ENCODE measurements at regions not wholly inside any gene's neighbourhood (a gene's known extent, or its start where the extent isn't known, plus 50 kb on each side); places are given as distances from the start of the nearest gene placed in this dataset.

DNA sequence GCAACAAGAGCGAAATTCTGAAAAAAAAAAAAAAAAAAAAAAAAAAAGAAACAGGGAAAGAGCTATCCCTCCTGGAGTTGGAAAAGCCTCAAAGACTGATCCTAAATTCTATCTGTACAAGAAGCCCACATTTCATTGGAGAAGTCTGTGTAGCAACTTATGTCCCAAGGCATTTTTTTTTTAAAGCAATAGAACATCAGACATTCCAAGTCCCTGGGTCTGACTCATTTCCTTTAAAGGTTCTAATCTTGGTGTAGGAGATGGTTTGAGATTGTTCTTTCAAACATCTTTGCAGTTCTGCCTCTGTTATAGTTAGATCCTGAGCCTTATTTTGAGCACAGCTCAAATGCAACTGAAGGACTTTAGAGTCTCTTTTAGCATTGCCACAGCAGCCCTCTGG, 706.5 kb upstream of the MIR17HG start:
- ChIA-PET CTCF (no interaction called here), POLR2A (no interaction called here)
- H3K27ac ChIP-seq (ENCODE audit: extremely low read depth, low read depth, low read length): no peak overlapping the region
- no peaks in the 10 kb centered on the region for H3K36me3 ChIP-seq (ENCODE audit: control insufficient read depth in 2 of 2, insufficient read depth in 1 of 2, low read length in 2 of 2)
- TF ChIP-seq ZNF777 (tag by site-specific recombination; IDR thresholded peaks at IDR 0.05; ENCODE audit: borderline replicate concordance) (no peak), ZNF292 (tag by site-specific recombination; IDR thresholded peaks at IDR 0.05; ENCODE audit: borderline replicate concordance, low read depth) (no peak), RBAK (tag by site-specific recombination; IDR thresholded peaks at IDR 0.05) (no peak), ZNF561 (tag by site-specific recombination; IDR thresholded peaks at IDR 0.05; ENCODE audit: borderline replicate concordance) (no peak)
- TF ChIP-seq, protein P1, sequence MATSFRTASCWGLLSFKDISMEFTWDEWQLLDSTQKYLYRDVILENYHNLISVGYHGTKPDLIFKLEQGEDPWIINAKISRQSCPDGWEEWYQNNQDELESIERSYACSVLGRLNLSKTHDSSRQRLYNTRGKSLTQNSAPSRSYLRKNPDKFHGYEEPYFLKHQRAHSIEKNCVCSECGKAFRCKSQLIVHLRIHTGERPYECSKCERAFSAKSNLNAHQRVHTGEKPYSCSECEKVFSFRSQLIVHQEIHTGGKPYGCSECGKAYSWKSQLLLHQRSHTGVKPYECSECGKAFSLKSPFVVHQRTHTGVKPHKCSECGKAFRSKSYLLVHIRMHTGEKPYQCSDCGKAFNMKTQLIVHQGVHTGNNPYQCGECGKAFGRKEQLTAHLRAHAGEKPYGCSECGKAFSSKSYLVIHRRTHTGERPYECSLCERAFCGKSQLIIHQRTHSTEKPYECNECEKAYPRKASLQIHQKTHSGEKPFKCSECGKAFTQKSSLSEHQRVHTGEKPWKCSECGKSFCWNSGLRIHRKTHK (tag by site-specific recombination; IDR thresholded peaks at IDR 0.05): no peak
- no peak overlapping the region for H3K4me3 ChIP-seq (ENCODE audit: low read depth, low read length)
- no peaks in the 10 kb centered on the region for H3K9me3 ChIP-seq (ENCODE audit: control insufficient read depth, insufficient read depth, low read depth, low read length)
- H3K4me1 ChIP-seq (ENCODE audit: control insufficient read depth, insufficient read depth, low read length): no peaks in the 10 kb centered on the region

DNA sequence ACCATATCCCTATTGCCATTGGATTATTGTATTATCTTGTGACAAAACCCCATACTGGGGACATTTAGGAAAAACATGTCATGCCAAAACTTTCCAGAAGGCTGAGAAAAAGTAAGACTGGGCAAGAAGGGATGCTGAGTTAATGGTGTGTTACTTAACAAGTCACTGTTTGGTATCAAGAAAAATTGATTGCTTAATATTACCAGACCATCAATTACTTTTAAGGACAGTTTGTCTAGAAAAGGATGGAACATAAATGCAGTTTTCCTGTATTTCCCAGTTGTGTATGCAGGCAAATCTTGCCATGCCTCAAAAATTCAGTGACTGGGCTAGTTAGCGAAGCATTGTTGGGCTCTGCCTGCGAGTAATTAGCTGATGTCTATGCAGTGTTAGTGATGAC, 705.6 kb upstream of the MIR17HG start:
- no peaks in the 10 kb centered on the region for H3K4me1 ChIP-seq (ENCODE audit: control insufficient read depth, insufficient read depth, low read length)
- TF ChIP-seq IKZF3 (tag by site-specific recombination; IDR thresholded peaks at IDR 0.05): no peak
- TF ChIP-seq RBAK (tag by site-specific recombination; IDR thresholded peaks at IDR 0.05): no peak
- no peak for TF ChIP-seq ZNF558 (tag by site-specific recombination; IDR thresholded peaks at IDR 0.05)
- TF ChIP-seq ZNF175 (tag by site-specific recombination; IDR thresholded peaks at IDR 0.05): no peak
- TF ChIP-seq ZNF785 (tag by site-specific recombination; IDR thresholded peaks at IDR 0.05): no peak
- TF ChIP-seq, protein P2, sequence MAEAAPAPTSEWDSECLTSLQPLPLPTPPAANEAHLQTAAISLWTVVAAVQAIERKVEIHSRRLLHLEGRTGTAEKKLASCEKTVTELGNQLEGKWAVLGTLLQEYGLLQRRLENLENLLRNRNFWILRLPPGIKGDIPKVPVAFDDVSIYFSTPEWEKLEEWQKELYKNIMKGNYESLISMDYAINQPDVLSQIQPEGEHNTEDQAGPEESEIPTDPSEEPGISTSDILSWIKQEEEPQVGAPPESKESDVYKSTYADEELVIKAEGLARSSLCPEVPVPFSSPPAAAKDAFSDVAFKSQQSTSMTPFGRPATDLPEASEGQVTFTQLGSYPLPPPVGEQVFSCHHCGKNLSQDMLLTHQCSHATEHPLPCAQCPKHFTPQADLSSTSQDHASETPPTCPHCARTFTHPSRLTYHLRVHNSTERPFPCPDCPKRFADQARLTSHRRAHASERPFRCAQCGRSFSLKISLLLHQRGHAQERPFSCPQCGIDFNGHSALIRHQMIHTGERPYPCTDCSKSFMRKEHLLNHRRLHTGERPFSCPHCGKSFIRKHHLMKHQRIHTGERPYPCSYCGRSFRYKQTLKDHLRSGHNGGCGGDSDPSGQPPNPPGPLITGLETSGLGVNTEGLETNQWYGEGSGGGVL (tag by site-specific recombination; IDR thresholded peaks at IDR 0.05): no peak
- TF ChIP-seq ZNF747 (tag by site-specific recombination; IDR thresholded peaks at IDR 0.05): no peak
- no peak for TF ChIP-seq ZFP69B (tag by site-specific recombination; IDR thresholded peaks at IDR 0.05)
- TF ChIP-seq ZNF140 (tag by site-specific recombination; IDR thresholded peaks at IDR 0.05): no peak
- no peak for TF ChIP-seq ZNF350 (tag by site-specific recombination; IDR thresholded peaks at IDR 0.05)
- TF ChIP-seq EGR2 (tag by site-specific recombination; IDR thresholded peaks at IDR 0.05; ENCODE audit: low read depth): no peak
- TF ChIP-seq ZNF391 (tag by site-specific recombination; IDR thresholded peaks at IDR 0.05; ENCODE audit: borderline replicate concordance, low read depth): no peak
- TF ChIP-seq, protein P3, sequence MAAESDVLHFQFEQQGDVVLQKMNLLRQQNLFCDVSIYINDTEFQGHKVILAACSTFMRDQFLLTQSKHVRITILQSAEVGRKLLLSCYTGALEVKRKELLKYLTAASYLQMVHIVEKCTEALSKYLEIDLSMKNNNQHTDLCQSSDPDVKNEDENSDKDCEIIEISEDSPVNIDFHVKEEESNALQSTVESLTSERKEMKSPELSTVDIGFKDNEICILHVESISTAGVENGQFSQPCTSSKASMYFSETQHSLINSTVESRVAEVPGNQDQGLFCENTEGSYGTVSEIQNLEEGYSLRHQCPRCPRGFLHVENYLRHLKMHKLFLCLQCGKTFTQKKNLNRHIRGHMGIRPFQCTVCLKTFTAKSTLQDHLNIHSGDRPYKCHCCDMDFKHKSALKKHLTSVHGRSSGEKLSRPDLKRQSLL (tag by site-specific recombination; IDR thresholded peaks at IDR 0.05): no peak
- no peak for TF ChIP-seq HOXC10 (CRISPR knock-in tag; IDR thresholded peaks at IDR 0.05)
- H3K27ac ChIP-seq (ENCODE audit: extremely low read depth, low read depth, low read length): no peak overlapping the region
- no peaks in the 10 kb centered on the region for H3K36me3 ChIP-seq (ENCODE audit: control insufficient read depth in 2 of 2, insufficient read depth in 1 of 2, low read length in 2 of 2)
- POLR2A ChIA-PET: no interaction called here
- CTCF ChIA-PET: no interaction called here
- no peak overlapping the region for H3K4me3 ChIP-seq (ENCODE audit: low read depth, low read length)
- no peaks in the 10 kb centered on the region for H3K9me3 ChIP-seq (ENCODE audit: control insufficient read depth, insufficient read depth, low read depth, low read length)

DNA sequence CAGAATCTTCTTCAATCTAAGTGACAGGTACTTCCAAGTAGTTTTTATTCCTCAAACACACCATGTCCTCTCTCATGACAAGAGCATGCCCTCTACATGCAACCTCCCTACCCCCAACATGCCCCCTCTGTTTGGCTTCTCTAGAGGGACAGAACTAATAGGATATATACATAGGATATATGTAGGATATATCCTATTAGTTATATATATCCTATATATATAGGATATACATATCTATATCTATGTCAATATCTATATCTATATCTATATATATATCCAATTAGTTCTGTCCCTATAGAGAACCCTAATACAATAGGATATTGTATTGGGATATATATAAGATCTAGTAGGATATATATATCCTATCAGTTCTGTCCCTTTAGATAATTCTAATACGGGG, 701.9 kb upstream of the MIR17HG start:
- Histone ChIP-seq H3K36me3 (ENCODE audit: control insufficient read depth in 2 of 2, insufficient read depth in 1 of 2, low read length in 2 of 2) (no peaks in the 10 kb centered on the region), H3K9me3 (ENCODE audit: control insufficient read depth, insufficient read depth, low read depth, low read length) (no peaks in the 10 kb centered on the region), H3K4me3 (ENCODE audit: low read depth, low read length) (no peak overlapping the region), H3K27ac (ENCODE audit: extremely low read depth, low read depth, low read length) (no peak overlapping the region), H3K4me1 (ENCODE audit: control insufficient read depth, insufficient read depth, low read length) (no peaks in the 10 kb centered on the region)
- ChIA-PET POLR2A (no interaction called here), CTCF (no interaction called here)
- TF ChIP-seq ZNF529 (tag by site-specific recombination; IDR thresholded peaks at IDR 0.05; ENCODE audit: insufficient replicate concordance) (no peak), TCF7L2 (IDR thresholded peaks at IDR 0.05; ENCODE audit: borderline replicate concordance, low read depth, low read length) (no peak)
- TF ChIP-seq, protein P4, sequence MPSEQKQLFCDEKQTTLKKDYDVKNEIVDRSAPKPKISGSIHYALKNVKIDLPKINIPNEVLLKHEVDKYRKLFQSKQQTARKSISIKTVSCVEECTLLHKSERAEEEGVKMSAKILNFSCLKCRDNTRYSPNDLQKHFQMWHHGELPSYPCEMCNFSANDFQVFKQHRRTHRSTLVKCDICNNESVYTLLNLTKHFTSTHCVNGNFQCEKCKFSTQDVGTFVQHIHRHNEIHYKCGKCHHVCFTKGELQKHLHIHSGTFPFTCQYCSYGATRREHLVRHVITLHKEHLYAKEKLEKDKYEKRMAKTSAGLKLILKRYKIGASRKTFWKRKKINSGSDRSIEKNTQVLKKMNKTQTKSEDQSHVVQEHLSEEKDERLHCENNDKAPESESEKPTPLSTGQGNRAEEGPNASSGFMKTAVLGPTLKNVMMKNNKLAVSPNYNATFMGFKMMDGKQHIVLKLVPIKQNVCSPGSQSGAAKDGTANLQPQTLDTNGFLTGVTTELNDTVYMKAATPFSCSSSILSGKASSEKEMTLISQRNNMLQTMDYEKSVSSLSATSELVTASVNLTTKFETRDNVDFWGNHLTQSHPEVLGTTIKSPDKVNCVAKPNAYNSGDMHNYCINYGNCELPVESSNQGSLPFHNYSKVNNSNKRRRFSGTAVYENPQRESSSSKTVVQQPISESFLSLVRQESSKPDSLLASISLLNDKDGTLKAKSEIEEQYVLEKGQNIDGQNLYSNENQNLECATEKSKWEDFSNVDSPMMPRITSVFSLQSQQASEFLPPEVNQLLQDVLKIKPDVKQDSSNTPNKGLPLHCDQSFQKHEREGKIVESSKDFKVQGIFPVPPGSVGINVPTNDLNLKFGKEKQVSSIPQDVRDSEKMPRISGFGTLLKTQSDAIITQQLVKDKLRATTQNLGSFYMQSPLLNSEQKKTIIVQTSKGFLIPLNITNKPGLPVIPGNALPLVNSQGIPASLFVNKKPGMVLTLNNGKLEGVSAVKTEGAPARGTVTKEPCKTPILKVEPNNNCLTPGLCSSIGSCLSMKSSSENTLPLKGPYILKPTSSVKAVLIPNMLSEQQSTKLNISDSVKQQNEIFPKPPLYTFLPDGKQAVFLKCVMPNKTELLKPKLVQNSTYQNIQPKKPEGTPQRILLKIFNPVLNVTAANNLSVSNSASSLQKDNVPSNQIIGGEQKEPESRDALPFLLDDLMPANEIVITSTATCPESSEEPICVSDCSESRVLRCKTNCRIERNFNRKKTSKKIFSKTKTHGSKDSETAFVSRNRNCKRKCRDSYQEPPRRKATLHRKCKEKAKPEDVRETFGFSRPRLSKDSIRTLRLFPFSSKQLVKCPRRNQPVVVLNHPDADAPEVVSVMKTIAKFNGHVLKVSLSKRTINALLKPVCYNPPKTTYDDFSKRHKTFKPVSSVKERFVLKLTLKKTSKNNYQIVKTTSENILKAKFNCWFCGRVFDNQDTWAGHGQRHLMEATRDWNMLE (tag by site-specific recombination; conservative IDR thresholded peaks at IDR 0.05; ENCODE audit: low read depth): no peak
- TF ChIP-seq, protein P5, sequence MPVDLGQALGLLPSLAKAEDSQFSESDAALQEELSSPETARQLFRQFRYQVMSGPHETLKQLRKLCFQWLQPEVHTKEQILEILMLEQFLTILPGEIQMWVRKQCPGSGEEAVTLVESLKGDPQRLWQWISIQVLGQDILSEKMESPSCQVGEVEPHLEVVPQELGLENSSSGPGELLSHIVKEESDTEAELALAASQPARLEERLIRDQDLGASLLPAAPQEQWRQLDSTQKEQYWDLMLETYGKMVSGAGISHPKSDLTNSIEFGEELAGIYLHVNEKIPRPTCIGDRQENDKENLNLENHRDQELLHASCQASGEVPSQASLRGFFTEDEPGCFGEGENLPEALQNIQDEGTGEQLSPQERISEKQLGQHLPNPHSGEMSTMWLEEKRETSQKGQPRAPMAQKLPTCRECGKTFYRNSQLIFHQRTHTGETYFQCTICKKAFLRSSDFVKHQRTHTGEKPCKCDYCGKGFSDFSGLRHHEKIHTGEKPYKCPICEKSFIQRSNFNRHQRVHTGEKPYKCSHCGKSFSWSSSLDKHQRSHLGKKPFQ (tag by site-specific recombination; IDR thresholded peaks at IDR 0.05): no peak

All from HEK293 (cell line).